H1 (cell line): ENCODE measurements at regions not wholly inside any gene's neighbourhood (a gene's known extent, or its start where the extent isn't known, plus 50 kb on each side); places are given as distances from the start of the nearest gene placed in this dataset.

Experiments used
- CTCF ChIA-PET: fragments of 300-600 bp; sonication (Branson Sonifier 250); formaldehyde crosslinking; loops from one replicate; lab custom pipeline; 2021; ENCODE audit not compliant: partially characterized antibody; lab: Charles Lee
- POLR2A ChIA-PET: fragments of 300-600 bp; sonication (Branson Sonifier 250); formaldehyde crosslinking; loops from one replicate; lab custom pipeline; 2021; ENCODE audit warnings: inconsistent platforms; ENCODE audit not compliant: partially characterized antibody; lab: Charles Lee
- DNase-seq, 2 experiments: peaks; one replicate each; pipeline versions ENCODE4 v3.0.0 to v3.0.0-alpha.2; 2010 to 2022; ENCODE audit warnings: low spot score in 2 of 2, low read depth in 1 of 2, mixed read lengths in 1 of 2
- FAIRE-seq: peaks from 2 replicates; lab custom pipeline; 2011; peaks lifted over from hg19 to GRCh38; lab: Jason Lieb, UNC
- H2AFZ ChIP-seq: 2 replicates; pipeline ENCODE4 v1.8.1; 2012; ENCODE audit warnings: low read length, inconsistent platforms
- H2AK5ac ChIP-seq: 2 replicates; pipeline ENCODE4 v1.6.1; 2013; ENCODE audit warnings: low read depth, low read length
- H2BK120ac ChIP-seq: replicated peaks from 2 replicates; pipeline ENCODE3; 2013; ENCODE audit warnings: low read depth, low read length, inconsistent platforms
- H2BK12ac ChIP-seq: 2 replicates; pipeline ENCODE4 v1.6.1; 2013; ENCODE audit warnings: low read depth, low read length
- H2BK15ac ChIP-seq: 2 replicates; pipeline ENCODE4 v1.6.1; 2013; ENCODE audit warnings: low read length
- H2BK20ac ChIP-seq: 2 replicates; pipeline ENCODE4 v1.6.1; 2013; ENCODE audit warnings: low read length
- H2BK5ac ChIP-seq: 2 replicates; pipeline ENCODE4 v1.6.1; 2013; ENCODE audit warnings: low read depth, low read length
- H3K14ac ChIP-seq: 2 replicates; pipeline ENCODE4 v1.6.1; 2013; ENCODE audit warnings: inconsistent platforms; ENCODE audit not compliant: insufficient read length
- H3K18ac ChIP-seq: 2 replicates; pipeline ENCODE4 v1.6.1; 2013; ENCODE audit warnings: low read length; ENCODE audit errors: extremely low read depth
- H3K23ac ChIP-seq: 2 replicates; pipeline ENCODE4 v1.6.1; 2013; ENCODE audit warnings: inconsistent platforms; ENCODE audit not compliant: insufficient read length
- H3K23me2 ChIP-seq: 2 replicates; pipeline ENCODE4 v1.6.1; 2013; ENCODE audit warnings: low read depth, low read length
- H3K27ac ChIP-seq: 2 replicates; pipeline ENCODE4 v1.6.1; 2011; ENCODE audit warnings: low read depth, low read length, inconsistent platforms
- H3K27me3 ChIP-seq, 4 experiments: replicated peaks in 1 of 4; 1 replicate in 1 of 4; 2 replicates in 3 of 4; pipeline versions ENCODE4 v1.6.1 to v1.8.1; 2011 to 2013; ENCODE audit warnings: low read length in 3 of 4, mild to moderate bottlenecking in 3 of 4, inconsistent platforms in 2 of 4, mixed read lengths in 2 of 4, moderate library complexity in 1 of 4; ENCODE audit not compliant: control insufficient read depth in 3 of 4, insufficient read depth in 3 of 4; ENCODE audit errors: extremely low read depth in 1 of 4
- H3K36me3 ChIP-seq, 4 experiments: 2 replicates each; pipeline versions ENCODE4 v1.6.1 to v1.8.1; 2011 to 2013; ENCODE audit warnings: mild to moderate bottlenecking in 4 of 4, low read length in 3 of 4, moderate library complexity in 2 of 4, control low read depth in 1 of 4, inconsistent platforms in 1 of 4; ENCODE audit not compliant: insufficient read depth in 4 of 4, control insufficient read depth in 2 of 4
- H3K4ac ChIP-seq: replicated peaks from 2 replicates; pipeline ENCODE3; 2013; ENCODE audit warnings: low read length, low read depth, mixed read lengths, inconsistent platforms; ENCODE audit not compliant: insufficient read length
- H3K4me1 ChIP-seq, 4 experiments: replicated peaks in 1 of 4; 1 replicate in 1 of 4; 2 replicates in 3 of 4; pipeline versions ENCODE4 v1.6.1 to v1.8.1; 2011 to 2013; ENCODE audit warnings: low read length in 3 of 4, inconsistent platforms in 2 of 4, mixed read lengths in 1 of 4; ENCODE audit not compliant: insufficient read depth in 4 of 4, control insufficient read depth in 3 of 4
- H3K4me2 ChIP-seq, 2 experiments: 2 replicates each; pipeline versions ENCODE4 v1.6.1 to v1.8.1; 2011 to 2013; ENCODE audit warnings: low read depth in 2 of 2, low read length in 2 of 2, control low read depth in 1 of 2, inconsistent platforms in 1 of 2, mild to moderate bottlenecking in 1 of 2; ENCODE audit not compliant: insufficient read depth in 1 of 2
- H3K4me3 ChIP-seq, 4 experiments: fragments of 200-600, 300-600 bp in 1 of 4; sonication (generic), shearing (Covaris generic), sonication (Bioruptor Twin) in 1 of 4; 2 replicates each; pipeline versions ENCODE4 v1.5.1 to v1.8.1; 2011 to 2016; ENCODE audit warnings: low read length in 4 of 4, low read depth in 3 of 4, control low read depth in 2 of 4, inconsistent platforms in 2 of 4, mild to moderate bottlenecking in 2 of 4, mixed read lengths in 1 of 4, moderate library complexity in 1 of 4; ENCODE audit not compliant: insufficient read depth in 2 of 4; ENCODE audit errors: extremely low read depth in 1 of 4
- H3K56ac ChIP-seq: replicated peaks from 2 replicates; pipeline ENCODE3; 2013; ENCODE audit warnings: low read depth, mild to moderate bottlenecking, mixed read lengths, low read length, inconsistent platforms; ENCODE audit not compliant: insufficient read length
- H3K79me1 ChIP-seq: 2 replicates; pipeline ENCODE4 v1.6.1; 2013; ENCODE audit warnings: low read depth, low read length, control low read depth
- H3K79me2 ChIP-seq, 2 experiments: 2 replicates each; pipeline versions ENCODE4 v1.6.1 to v1.8.1; 2012 to 2013; ENCODE audit warnings: low read length in 2 of 2, mild to moderate bottlenecking in 2 of 2, inconsistent platforms in 1 of 2; ENCODE audit not compliant: insufficient read depth in 2 of 2, control insufficient read depth in 1 of 2
- H3K9ac ChIP-seq, 4 experiments: replicated peaks in 1 of 4; 1 replicate in 1 of 4; 2 replicates in 3 of 4; pipeline versions ENCODE4 v1.6.1 to v1.8.1; 2011 to 2013; ENCODE audit warnings: low read depth in 3 of 4, low read length in 3 of 4, control low read depth in 2 of 4, mild to moderate bottlenecking in 2 of 4, moderate library complexity in 2 of 4, inconsistent platforms in 1 of 4; ENCODE audit errors: extremely low read depth in 1 of 4
- H3K9me3 ChIP-seq, 2 experiments: 2 replicates each; pipeline versions ENCODE4 v1.6.1 to v1.8.1; 2012 to 2013; ENCODE audit warnings: mild to moderate bottlenecking in 2 of 2, moderate library complexity in 2 of 2, control low read depth in 1 of 2, inconsistent platforms in 1 of 2, low read depth in 1 of 2, low read length in 1 of 2, mixed read lengths in 1 of 2; ENCODE audit not compliant: insufficient read depth in 2 of 2
- H4K20me1 ChIP-seq, 2 experiments: replicated peaks in 1 of 2; 2 replicates each; pipeline versions ENCODE3 to v1.8.1; 2011 to 2013; ENCODE audit warnings: inconsistent platforms in 2 of 2, low read length in 2 of 2, mild to moderate bottlenecking in 1 of 2; ENCODE audit not compliant: insufficient read depth in 2 of 2, control insufficient read depth in 1 of 2
- H4K5ac ChIP-seq: 2 replicates; pipeline ENCODE4 v1.6.1; 2013; ENCODE audit warnings: low read length, low read depth, mixed read lengths, inconsistent platforms; ENCODE audit not compliant: insufficient read length
- H4K8ac ChIP-seq: 2 replicates; pipeline ENCODE4 v1.8.0; 2013; ENCODE audit warnings: mild to moderate bottlenecking, moderate library complexity, low read length, inconsistent platforms; ENCODE audit not compliant: insufficient read depth; ENCODE audit errors: extremely low read depth
- H4K91ac ChIP-seq: replicated peaks from 2 replicates; pipeline ENCODE3; 2013; ENCODE audit warnings: low read length, mixed read lengths, inconsistent platforms; ENCODE audit not compliant: insufficient read length
- CBX5 ChIP-seq: fragments of 300-800, 300-1000 bp; sonication (generic); IDR thresholded peaks from 2 replicates; pipeline ENCODE4 v1.7.1; 2016; ENCODE audit warnings: antibody characterized with exemption, low read length, low read depth
- CHD2 ChIP-seq: IDR thresholded peaks from 2 replicates; pipeline ENCODE4 v1.6.1; 2012; ENCODE audit warnings: low read length, improper control_type of control experiment
- CREB1 ChIP-seq: IDR thresholded peaks from 2 replicates; pipeline ENCODE4 v1.6.1; 2012; ENCODE audit warnings: inconsistent platforms
- CTBP2 ChIP-seq: IDR thresholded peaks from 2 replicates; pipeline ENCODE4 v1.7.0; 2011; ENCODE audit warnings: borderline replicate concordance, mild to moderate bottlenecking, moderate library complexity, mixed read lengths, low read length; ENCODE audit not compliant: insufficient read depth, insufficient read length
- FOSL1 ChIP-seq: IDR thresholded peaks from 2 replicates; pipeline ENCODE4 v1.6.1; 2011; ENCODE audit warnings: mild to moderate bottlenecking, low read depth, low read length, moderate library complexity; ENCODE audit not compliant: insufficient read depth
- PHF8 ChIP-seq: fragments of 200-600 bp; sonication (generic); conservative IDR thresholded peaks from 2 replicates; pipeline ENCODE4 v1.7.1; 2012; ENCODE audit warnings: low read depth, mild to moderate bottlenecking, inconsistent platforms, low read length, moderate library complexity
- POLR2A ChIP-seq, 2 experiments: IDR thresholded peaks; 1 replicate in 1 of 2; 2 replicates in 1 of 2; pipeline ENCODE4 v1.6.1; 2011; ENCODE audit warnings: low read depth in 2 of 2, low read length in 2 of 2, mild to moderate bottlenecking in 2 of 2; ENCODE audit errors: control extremely low read depth in 1 of 2
- RFX5 ChIP-seq: IDR thresholded peaks from 2 replicates; pipeline ENCODE4 v1.6.1; 2011; ENCODE audit warnings: low read depth, low read length, improper control_type of control experiment, borderline replicate concordance
- SIX5 ChIP-seq: IDR thresholded peaks from 2 replicates; pipeline ENCODE4 v1.6.1; 2011; ENCODE audit warnings: mild to moderate bottlenecking, low read depth, low read length
- WGBS, 2 experiments: shearing (Covaris generic) in 1 of 2; methylation state at CpG; one replicate each; pipeline versions ENCODE4 v1.1.6 to v1.1.7; 2013 to 2015; ENCODE audit warnings: low lambda C conversion rate in 2 of 2, mixed read lengths in 2 of 2, inconsistent platforms in 1 of 2, low coverage in 1 of 2, missing lambda C conversion rate in 1 of 2; ENCODE audit not compliant: insufficient replicate concordance in 2 of 2, insufficient coverage in 1 of 2, insufficient read length in 1 of 2; ENCODE audit errors: extremely low coverage in 1 of 2, missing lambda C conversion rate in 1 of 2; 5-methylcytosine and 5-hydroxymethylcytosine counted together

DNA sequence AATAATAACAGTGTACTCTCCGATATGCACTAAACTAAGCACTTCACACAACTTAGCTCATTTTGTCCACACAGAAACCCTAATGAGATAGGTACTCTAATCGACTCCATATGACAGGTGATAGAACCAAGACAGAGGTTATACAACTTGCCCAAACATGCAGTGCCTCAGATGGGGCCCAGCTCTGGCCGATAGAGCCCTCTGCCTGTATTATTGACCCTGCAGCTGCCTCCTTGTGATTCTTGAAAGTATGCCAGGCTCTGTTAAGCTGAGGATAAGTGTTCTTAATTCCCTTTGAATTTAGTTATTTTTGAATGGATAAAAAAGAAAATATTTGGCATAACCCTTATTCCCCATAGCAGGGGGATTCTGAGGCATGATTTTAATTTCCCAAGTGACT lies 78.5 kb downstream of the HMHB1 start:
- Histone ChIP-seq H3K4me1 (peaks cover 0 to 3% (median 0%) of the 10 kb centered on the region in 4 experiments; a peak in 1 of 7 replicates), H3K4me3 (no peak overlapping the region), H3K27ac (no peak overlapping the region), H4K8ac (no peak overlapping the region), H3K56ac (no peak overlapping the region), H3K18ac (no peak overlapping the region), H3K23ac (no peak overlapping the region), H3K4ac (no peak overlapping the region), H3K9me3 (no peaks in the 10 kb centered on the region), H4K20me1 (no peaks in the 10 kb centered on the region), H2BK120ac (no peak overlapping the region), H3K4me2 (no peak overlapping the region), H3K79me2 (no peaks in the 10 kb centered on the region), H3K14ac (no peak overlapping the region), H4K5ac (no peak overlapping the region), H4K91ac (no peak overlapping the region), H2BK20ac (no peak overlapping the region), H3K79me1 (no peaks in the 10 kb centered on the region), H3K23me2 (no peaks in the 10 kb centered on the region), H2BK12ac (no peak overlapping the region), H3K36me3 (no peaks in the 10 kb centered on the region), H2BK5ac (no peak overlapping the region), H2AK5ac (no peak overlapping the region), H2AFZ (no peak overlapping the region), H3K9ac (no peak overlapping the region), H3K27me3 (no peaks in the 10 kb centered on the region), H2BK15ac (no peak overlapping the region)
- DNase-seq (no peak), FAIRE-seq (no peak)
- POLR2A ChIA-PET, result no interaction called here
- 96% methylated on average over 3 of the region's 3 CpGs; no CpG with 5 or more reads in 1 of the 2 experiments for WGBS, 2 experiments
- TF ChIP-seq CBX5 (no peak), CREB1 (no peak), CHD2 (no peak), POLR2A (IDR thresholded peaks at IDR 0.05; ENCODE audit: control extremely low read depth in 1 of 2, low read depth in 2 of 2, low read length in 2 of 2) (no peak), PHF8 (no peak), SIX5 (no peak), FOSL1 (no peak), CTBP2 (no peak), RFX5 (no peak)
- CTCF ChIA-PET, result interaction anchor here (0.5 to 1.2 kb wide), 3 partner anchors 66 to 988 kb away, joined by 3 to 4 read pairs (median 3); no protein-coding TSS in a partner anchor
